HCT116 (cell line): ENCODE measurements at regions not wholly inside any gene's neighbourhood (a gene's known extent, or its start where the extent isn't known, plus 50 kb on each side); places are given as distances from the start of the nearest gene placed in this dataset.

Experiments used
- ATAC-seq: fragments of 200-7000 bp; cut with Tn5 transposase; 2 replicates; pipeline ENCODE4 v1.9.1; 2020; ENCODE audit warnings: mild to moderate bottlenecking, moderate library complexity
- BruUV-seq: library from RNA; stranded (reverse); fragments of 400-500 nt; replicated peaks from 2 replicates; lab custom pipeline; 2021; lab: Mats Ljungman, UMichigan
- CTCF ChIA-PET: fragments of 300-600 bp; sonication (Branson Sonifier 250); formaldehyde crosslinking; loops from one replicate; lab custom pipeline; 2021; ENCODE audit warnings: antibody characterized with exemption; lab: Charles Lee
- POLR2A ChIA-PET: fragments of 300-600, 350-600 bp; sonication (Branson Sonifier 250); formaldehyde crosslinking; loops from one replicate; lab custom pipeline; 2021; ENCODE audit warnings: antibody characterized with exemption; lab: Charles Lee
- RAD21 ChIA-PET, 2 experiments: fragments of 300-600 bp; sonication (Branson Sonifier 250); formaldehyde crosslinking; loops; one replicate each; lab custom pipeline; 2023; ENCODE audit warnings: low total read pairs in 2 of 2; ENCODE audit not compliant: uncharacterized antibody in 2 of 2, unreplicated experiment in 2 of 2, low non-redundant PET in 1 of 2; lab: Charles Lee
- DNase-seq: peaks from one replicate; pipeline ENCODE4 v3.0.0-alpha.2; 2010; ENCODE audit warnings: low read depth, low spot score
- H2AFZ ChIP-seq: fragments of 200-600 bp; shearing (Covaris generic), sonication (generic); 2 replicates; pipeline ENCODE4 v1.6.1; 2017; ENCODE audit warnings: low read depth, mixed run types, mixed read lengths, antibody characterized with exemption, low read length; ENCODE audit not compliant: poor library complexity, severe bottlenecking
- H3K27ac ChIP-seq: 2 replicates; pipeline ENCODE4 v1.5.1; 2012; ENCODE audit warnings: low read depth, low read length
- H3K27me3 ChIP-seq: fragments of 200-600 bp; sonication (generic); 2 replicates; pipeline ENCODE4 v1.6.1; 2016; ENCODE audit warnings: mixed run types, low read length, mixed read lengths; ENCODE audit not compliant: insufficient read depth
- H3K36me3 ChIP-seq, 2 experiments: fragments of 200-500 bp in 1 of 2; fragments of 200-600 bp in 1 of 2; sonication (Bioruptor generic) in 1 of 2; sonication (generic) in 1 of 2; 2 replicates each; pipeline versions ENCODE4 v1.5.1 to v1.6.1; 2014 to 2016; ENCODE audit warnings: low read length in 2 of 2, inconsistent platforms in 1 of 2, mixed read lengths in 1 of 2, mixed run types in 1 of 2; ENCODE audit not compliant: insufficient read depth in 2 of 2, control insufficient read depth in 1 of 2
- H3K4me1 ChIP-seq, 2 experiments: fragments of 200-600 bp in 1 of 2; sonication (generic) in 1 of 2; 2 replicates each; pipeline versions ENCODE4 v1.5.1 to v1.6.1; 2012 to 2017; ENCODE audit warnings: low read length in 2 of 2, inconsistent platforms in 1 of 2, mild to moderate bottlenecking in 1 of 2, mixed read lengths in 1 of 2, mixed run types in 1 of 2, moderate library complexity in 1 of 2; ENCODE audit not compliant: insufficient read depth in 2 of 2, control insufficient read depth in 1 of 2
- H3K4me2 ChIP-seq: fragments of 200-600 bp; sonication (generic); 2 replicates; pipeline ENCODE4 v1.6.1; 2017; ENCODE audit warnings: mixed run types, low read length, mixed read lengths
- H3K4me3 ChIP-seq, 2 experiments: fragments of 200-600 bp in 1 of 2; sonication (generic) in 1 of 2; replicated peaks in 1 of 2; 2 replicates each; pipeline ENCODE4 v1.5.1; 2011 to 2016; ENCODE audit warnings: low read length in 2 of 2, control low read depth in 1 of 2, low read depth in 1 of 2, mild to moderate bottlenecking in 1 of 2, mixed read lengths in 1 of 2, mixed run types in 1 of 2
- H3K79me2 ChIP-seq: fragments of 200-600 bp; sonication (generic); 2 replicates; pipeline ENCODE4 v1.6.1; 2017; ENCODE audit warnings: mild to moderate bottlenecking, mixed run types, low read length, moderate library complexity, mixed read lengths; ENCODE audit not compliant: insufficient read depth
- H3K9ac ChIP-seq: fragments of 200-600 bp; sonication (generic); 2 replicates; pipeline ENCODE4 v1.6.1; 2016; ENCODE audit warnings: low read length, mixed read lengths
- H3K9me2 ChIP-seq: fragments of 200-600 bp; sonication (generic), shearing (Covaris generic); 2 replicates; pipeline ENCODE4 v1.6.1; 2017; ENCODE audit warnings: mixed run types, mild to moderate bottlenecking, moderate library complexity; ENCODE audit not compliant: insufficient read depth
- H3K9me3 ChIP-seq, 2 experiments: fragments of 200-500 bp in 1 of 2; fragments of 200-600 bp in 1 of 2; sonication (Bioruptor generic) in 1 of 2; sonication (generic) in 1 of 2; 2 replicates each; pipeline ENCODE4 v1.6.1; 2014 to 2017; ENCODE audit warnings: low read length in 2 of 2, mixed read lengths in 2 of 2, inconsistent platforms in 1 of 2, low read depth in 1 of 2, mild to moderate bottlenecking in 1 of 2, mixed run types in 1 of 2, moderate library complexity in 1 of 2; ENCODE audit not compliant: control insufficient read depth in 1 of 2, insufficient read depth in 1 of 2
- H4K20me1 ChIP-seq: fragments of 200-600 bp; sonication (generic), shearing (Covaris generic); 2 replicates; pipeline ENCODE4 v1.6.1; 2017; ENCODE audit warnings: mixed run types, mild to moderate bottlenecking, moderate library complexity; ENCODE audit not compliant: insufficient read depth
- ATF3 ChIP-seq: IDR thresholded peaks from 2 replicates; pipeline ENCODE4 v1.6.1; 2012
- CEBPB ChIP-seq: IDR thresholded peaks from 2 replicates; pipeline ENCODE4 v1.6.1; 2012; ENCODE audit warnings: low read depth
- CTCF ChIP-seq, 3 experiments: fragments of 200-600 bp in 1 of 3; sonication (generic) in 1 of 3; IDR thresholded peaks in 2 of 3; conservative IDR thresholded peaks in 1 of 3; 2 replicates each; pipeline ENCODE4 v1.5.1; 2012 to 2017; ENCODE audit warnings: low read depth in 2 of 3, low read length in 2 of 3, antibody characterized with exemption in 1 of 3, borderline replicate concordance in 1 of 3, control low read depth in 1 of 3, mild to moderate bottlenecking in 1 of 3, mixed read lengths in 1 of 3, mixed run types in 1 of 3, moderate library complexity in 1 of 3; ENCODE audit not compliant: insufficient read depth in 1 of 3
- ELF1 ChIP-seq: IDR thresholded peaks from 2 replicates; pipeline ENCODE4 v1.6.1; 2012; ENCODE audit warnings: low read depth, borderline replicate concordance
- EZH2phosphoT487 ChIP-seq: fragments of 200-600 bp; IDR thresholded peaks from 2 replicates; pipeline ENCODE4 v1.6.1; 2018; ENCODE audit warnings: antibody characterized with exemption, borderline replicate concordance
- FOSL1 ChIP-seq: IDR thresholded peaks from 2 replicates; pipeline ENCODE4 v1.6.1; 2012; ENCODE audit warnings: low read depth
- JUND ChIP-seq: IDR thresholded peaks from 2 replicates; pipeline ENCODE4 v1.6.1; 2012
- POLR2A ChIP-seq: IDR thresholded peaks from 2 replicates; pipeline ENCODE4 v1.7.0; 2011; ENCODE audit warnings: borderline replicate concordance; ENCODE audit not compliant: insufficient read depth, insufficient read length; ENCODE audit errors: extremely low read depth
- SIN3A ChIP-seq: IDR thresholded peaks from 2 replicates; pipeline ENCODE4 v1.6.1; 2012; ENCODE audit warnings: low read depth
- SP1 ChIP-seq: IDR thresholded peaks from 2 replicates; pipeline ENCODE4 v1.6.1; 2012; ENCODE audit warnings: low read depth
- SRF ChIP-seq: IDR thresholded peaks from 2 replicates; pipeline ENCODE4 v1.6.1; 2012; ENCODE audit warnings: low read depth
- TCF7L2 ChIP-seq: IDR thresholded peaks from 2 replicates; pipeline ENCODE4 v1.7.0; 2011; ENCODE audit warnings: borderline replicate concordance, inconsistent platforms; ENCODE audit not compliant: insufficient read depth, insufficient read length; ENCODE audit errors: extremely low read depth
- ZBTB33 ChIP-seq: IDR thresholded peaks from 2 replicates; pipeline ENCODE4 v1.6.1; 2011; ENCODE audit warnings: mild to moderate bottlenecking, low read length, moderate library complexity; ENCODE audit not compliant: insufficient replicate concordance; ENCODE audit errors: extremely low read depth
- intact Hi-C: fragments of 100-400 bp; cut with micrococcal nuclease; formaldehyde crosslinking; loops from 2 replicates; pipeline ENCODE4 v1.10.0; 2022

GRCh38 chr21:16913010-16913409, 599.8 kb upstream of the CXADR start:
- Histone ChIP-seq H3K4me2 (no peak overlapping the region), H3K4me3 (no peak overlapping the region), H3K79me2 (no peaks in the 10 kb centered on the region), H3K27ac (no peak overlapping the region), H3K27me3 (no peaks in the 10 kb centered on the region), H2AFZ (no peak overlapping the region), H3K9ac (no peak overlapping the region), H3K9me3 (peaks cover 0 to 12% of the 10 kb centered on the region in 2 experiments; a peak in 3 of 4 replicates), H3K4me1 (no peaks in the 10 kb centered on the region), H4K20me1 (no peaks in the 10 kb centered on the region), H3K9me2 (no peaks in the 10 kb centered on the region), H3K36me3 (no peaks in the 10 kb centered on the region)
- TF ChIP-seq SP1 (no peak), EZH2phosphoT487 (no peak), ZBTB33 (no peak), CEBPB (no peak), TCF7L2 (no peak), FOSL1 (no peak), SIN3A (no peak), SRF (no peak), ELF1 (no peak), CTCF (IDR thresholded peaks at IDR 0.05 in 2 of 3, conservative IDR thresholded peaks at IDR 0.05 in 1 of 3; ENCODE audit: borderline replicate concordance in 1 of 3, insufficient read depth in 1 of 3, low read depth in 2 of 3, low read length in 2 of 3) (no peak), POLR2A (no peak), ATF3 (no peak), JUND (no peak)
- DNase-seq (no peak), ATAC-seq (no peak)
- POLR2A ChIA-PET = no interaction called here
- no TSS peak for BruUV-seq
- CTCF ChIA-PET = no interaction called here
- intact Hi-C loops = no loop called here
- RAD21 ChIA-PET = no interaction called here
